K562 (cell line): ENCODE measurements at regions not wholly inside any gene's neighbourhood (a gene's known extent, or its start where the extent isn't known, plus 50 kb on each side); places are given as distances from the start of the nearest gene placed in this dataset.

ENCODE experiments used
- ATAC-seq: fragments of 200-7000 bp; cut with Tn5 transposase; 3 replicates; pipeline ENCODE4 v1.9.1; 2020; ENCODE audit warnings: moderate library complexity
- BruUV-seq: library from RNA; stranded (reverse); fragments of 400-500 nt; replicated peaks from 2 replicates; lab custom pipeline; 2021; lab: Mats Ljungman, UMichigan
- CTCF ChIA-PET: fragments of 300-600 bp; formaldehyde crosslinking; extraction: SDS; loops from one replicate; lab custom pipeline; 2021; ENCODE audit warnings: low intra/inter-chr PET ratio; lab: Yijun Ruan, JAX
- POLR2A ChIA-PET: fragments of 300-600, 350-650 bp; sonication (Branson Sonifier 250); formaldehyde crosslinking; extraction: SDS; loops from one replicate; lab custom pipeline; 2021; ENCODE audit warnings: antibody characterized with exemption, inconsistent platforms; lab: Yijun Ruan, JAX
- DNase-seq, 4 experiments: peaks; one replicate each; pipeline versions ENCODE4 v3.0.0 to v3.0.0-alpha.2; 2011 to 2018; ENCODE audit warnings: low spot score in 3 of 4, mixed read lengths in 3 of 4; ENCODE audit errors: extremely low read depth in 1 of 4
- FAIRE-seq: peaks from 2 replicates; lab custom pipeline; 2011; peaks lifted over from hg19 to GRCh38; lab: Jason Lieb, UNC
- H2AFZ ChIP-seq: 2 replicates; pipeline ENCODE4 v1.6.0; 2011; ENCODE audit warnings: low read depth, low read length, control low read depth, inconsistent platforms
- H3K27ac ChIP-seq: fragments of 200-600 bp; 3 replicates; pipeline ENCODE4 v1.8.0; 2011; ENCODE audit warnings: low read depth, mild to moderate bottlenecking, control low read depth, inconsistent platforms, low read length, moderate library complexity, mixed read lengths; ENCODE audit errors: extremely low read depth
- H3K27me3 ChIP-seq, 2 experiments: fragments of 300-600 bp in 1 of 2; 2 replicates in 1 of 2; 3 replicates in 1 of 2; pipeline versions ENCODE4 v1.6.0 to v1.8.0; 2011; ENCODE audit warnings: inconsistent platforms in 2 of 2, low read length in 2 of 2, mild to moderate bottlenecking in 1 of 2, mixed read lengths in 1 of 2, moderate library complexity in 1 of 2; ENCODE audit not compliant: control insufficient read depth in 2 of 2, insufficient read depth in 2 of 2
- H3K36me3 ChIP-seq: fragments of 300-600 bp; 3 replicates; pipeline ENCODE4 v1.8.0; 2011; ENCODE audit warnings: mild to moderate bottlenecking, low read length, inconsistent platforms; ENCODE audit not compliant: control insufficient read depth, insufficient read depth
- H3K4me1 ChIP-seq, 2 experiments: fragments of 200-600 bp in 1 of 2; replicated peaks in 1 of 2; 2 replicates in 1 of 2; 3 replicates in 1 of 2; pipeline versions ENCODE4 v1.5.1 to v1.8.0; 2011; ENCODE audit warnings: inconsistent platforms in 2 of 2, low read length in 2 of 2, mild to moderate bottlenecking in 1 of 2, mixed read lengths in 1 of 2, moderate library complexity in 1 of 2; ENCODE audit not compliant: control insufficient read depth in 2 of 2, insufficient read depth in 2 of 2
- H3K4me2 ChIP-seq: 2 replicates; pipeline ENCODE4 v1.6.1; 2011; ENCODE audit warnings: low read length, control low read depth, inconsistent platforms, mixed read lengths; ENCODE audit not compliant: insufficient read depth
- H3K4me3 ChIP-seq: fragments of 200-600 bp; sonication (generic), shearing (Covaris generic); 2 replicates; pipeline ENCODE4 v1.5.1; 2016; ENCODE audit warnings: control low read depth, inconsistent platforms
- H3K79me2 ChIP-seq: fragments of 200-600 bp; 3 replicates; pipeline ENCODE4 v1.8.0; 2011; ENCODE audit warnings: low read length, inconsistent platforms; ENCODE audit not compliant: control insufficient read depth, insufficient read depth
- H3K9ac ChIP-seq, 2 experiments: 2 replicates each; pipeline versions ENCODE4 v1.6.0 to v1.6.1; 2011; ENCODE audit warnings: low read depth in 2 of 2, low read length in 2 of 2, control low read depth in 1 of 2, inconsistent platforms in 1 of 2, mild to moderate bottlenecking in 1 of 2, mixed read lengths in 1 of 2; ENCODE audit not compliant: insufficient read depth in 1 of 2
- H3K9me1 ChIP-seq: one replicate; pipeline ENCODE4 v1.6.0; 2011; ENCODE audit warnings: inconsistent platforms, mild to moderate bottlenecking, low read length, moderate library complexity; ENCODE audit not compliant: control insufficient read depth, insufficient read depth
- H3K9me3 ChIP-seq: replicated peaks from 2 replicates; pipeline ENCODE4 v1.5.1; 2011; ENCODE audit warnings: low read depth, low read length, inconsistent platforms; ENCODE audit not compliant: control insufficient read depth, insufficient read depth
- H4K20me1 ChIP-seq: replicated peaks from 2 replicates; pipeline ENCODE4 v1.6.1; 2011; ENCODE audit warnings: low read length, inconsistent platforms, mixed read lengths; ENCODE audit not compliant: control insufficient read depth, insufficient read depth
- ELF2 ChIP-seq: fragments of 250-450 bp; sonication (Bioruptor Pico); IDR thresholded peaks from 2 replicates; pipeline ENCODE4 v1.5.0; 2021; ENCODE audit warnings: mild to moderate bottlenecking
- FOSL1 ChIP-seq: fragments of 200-800 bp; sonication (Bioruptor generic); conservative IDR thresholded peaks from 2 replicates; pipeline ENCODE4 v1.6.1; 2016; ENCODE audit warnings: missing genetic modification characterization, missing compliant biosample characterization
- MGA ChIP-seq: fragments of 450-650 bp; IDR thresholded peaks from 2 replicates; pipeline ENCODE4 v1.6.1; 2016; ENCODE audit warnings: mild to moderate bottlenecking, moderate library complexity
- NKRF ChIP-seq: fragments of 450-650 bp; IDR thresholded peaks from 2 replicates; pipeline ENCODE4 v1.6.1; 2016; ENCODE audit warnings: borderline replicate concordance
- POLR2H ChIP-seq: IDR thresholded peaks from 2 replicates; pipeline ENCODE4 v1.6.1; 2016; ENCODE audit warnings: missing genetic modification characterization, low read depth, mild to moderate bottlenecking, control low read depth, missing compliant biosample characterization, moderate library complexity
- TAF9B ChIP-seq: fragments of 450-650 bp; IDR thresholded peaks from 2 replicates; pipeline ENCODE4 v1.6.1; 2018; ENCODE audit warnings: mild to moderate bottlenecking; ENCODE audit not compliant: partially characterized antibody
- ZNF766 ChIP-seq: fragments of 200-800 bp; sonication (Bioruptor generic); conservative IDR thresholded peaks from 2 replicates; pipeline ENCODE4 v1.6.1; 2016; ENCODE audit warnings: missing genetic modification characterization, missing compliant biosample characterization
- WGBS: fragments of 100-300 bp; shearing (Covaris generic); methylation state at CpG from one replicate; pipeline ENCODE4 v1.1.6; 2016; ENCODE audit warnings: low coverage, mixed read lengths; ENCODE audit not compliant: insufficient coverage; ENCODE audit errors: missing lambda C conversion rate; 5-methylcytosine and 5-hydroxymethylcytosine counted together
- in situ Hi-C: fragments of 300-500 bp; cut with MboI; formaldehyde crosslinking; loops from 4 replicates; pipeline ENCODE4 v1.15.0; 2018; ENCODE audit warnings: inconsistent platforms, mixed read lengths
- intact Hi-C: fragments of 100-400 bp; cut with micrococcal nuclease; formaldehyde crosslinking; loops from 2 replicates; pipeline ENCODE4 v1.14.2; 2022

GRCh38 chr6:27188061-27188884, 59.2 kb upstream of the PRSS16 start:
- no peaks in the 10 kb centered on the region for H4K20me1 ChIP-seq
- CTCF ChIA-PET, result interaction anchor here (0.7 to 1.6 kb wide), 8 partner anchors 18 to 708 kb away, joined by 3 to 8 read pairs (median 3); a partner anchor contains a TSS
- POLR2A ChIA-PET, result interaction anchor here (0.6 to 1.9 kb wide), 18 partner anchors 9 to 649 kb away, joined by 3 to 12 read pairs (median 4); partner anchors contain the start of gene PRSS16
- H3K79me2 ChIP-seq, result no peaks in the 10 kb centered on the region
- DNase-seq (peak; percentile 64 to 89 (median 73)), ATAC-seq (peak; percentile 96), FAIRE-seq (peak; percentile 88)
- BruUV-seq, result TSS peak; percentile 98
- peak overlapping the region; percentile 56 for H3K4me3 ChIP-seq
- no peaks in the 10 kb centered on the region; the same call in 1 of the 2 replicates for H3K9me3 ChIP-seq
- H3K27ac ChIP-seq, result peak overlapping the region; percentile 80
- peak overlapping the region; percentile 87 for H2AFZ ChIP-seq
- peak overlapping the region; percentile 89 for H3K4me2 ChIP-seq
- no peaks in the 10 kb centered on the region for H3K27me3 ChIP-seq
- intact Hi-C loops, result loop anchor here (1.0 to 10.0 kb wide), 7 partner anchors 26 to 707 kb away; no protein-coding TSS in a partner anchor
- H3K9ac ChIP-seq, result peak overlapping the region; percentile 82 to 93
- WGBS, result 2% methylated on average over 33 of the region's 33 CpGs
- H3K4me1 ChIP-seq, result peaks cover 8% of the 10 kb centered on the region in 2 experiments; a peak in 4 of 5 replicates
- no peaks in the 10 kb centered on the region for H3K36me3 ChIP-seq
- no peaks in the 10 kb centered on the region for H3K9me1 ChIP-seq
- in situ Hi-C loops, result no loop called here
- TF ChIP-seq MGA (peak; percentile 42), ELF2 (CRISPR knock-in tag) (no peak; the same call in 1 of the 2 replicates), NKRF (no peak), FOSL1 (tag) (peak; percentile 88), TAF9B (peak; percentile 58), POLR2H (tag) (peak; percentile 78), ZNF766 (CRISPR knock-in tag) (peak; percentile 16; the same call in 1 of the 2 replicates)
